CD4-positive, alpha-beta T cell treated with Interleukin-1 beta for 1 hour (primary cell): ENCODE measurements at regions not wholly inside any gene's neighbourhood (a gene's known extent, or its start where the extent isn't known, plus 50 kb on each side); places are given as distances from the start of the nearest gene placed in this dataset.
"Not testable (repeated sequence)": the region's sequence is repeated elsewhere in the genome, so short reads cannot be mapped to it uniquely, and the experiment has no call there.

ENCODE experiments used
- DNase-seq, 2 donors: peaks; one replicate each; pipeline ENCODE4 v3.0.0-alpha.2; 2020 to 2022

- no peak for DNase-seq
Measured at GRCh38 chr12:68387338-68387737, 55.2 kb upstream of the MDM1 start.

GRCh38 chr12:68389305-68389704, 57.1 kb upstream of the MDM1 start:
- no peak for DNase-seq

GRCh38 chr12:68391937-68392336, 59.8 kb upstream of the MDM1 start:
- DNase-seq = no peak

- DNase-seq = no peak
Measured at GRCh38 chr12:68392376-68392775, 60.2 kb upstream of the MDM1 start.

GRCh38 chr12:68393417-68393816, 61.3 kb upstream of the MDM1 start:
- no peak for DNase-seq

GRCh38 chr12:68397566-68398158, 65.5 kb upstream of the MDM1 start:
- no peak for DNase-seq

- DNase-seq = not testable (repeated sequence)
Measured at GRCh38 chr12:68398689-68399088, 66.5 kb upstream of the MDM1 start.

GRCh38 chr12:68400226-68400829, 68.2 kb upstream of the MDM1 start:
- DNase-seq = no peak

GRCh38 chr12:68402422-68402821, 70.3 kb upstream of the MDM1 start:
- DNase-seq = no peak

GRCh38 chr12:68403296-68403695, 71.1 kb upstream of the MDM1 start:
- DNase-seq = no peak

GRCh38 chr12:68403711-68404110, 71.5 kb upstream of the MDM1 start:
- DNase-seq = no peak

- no peak for DNase-seq
Measured at GRCh38 chr12:68405343-68405781, 73.2 kb upstream of the MDM1 start.

GRCh38 chr12:68406134-68406576, 74.0 kb upstream of the MDM1 start:
- peak in 1 of 2 donors; percentile 6 for DNase-seq

- DNase-seq = no peak
Measured at GRCh38 chr12:68406911-68407310, 74.7 kb upstream of the MDM1 start.

- DNase-seq = no peak
Measured at GRCh38 chr12:68410018-68410660, 78.0 kb upstream of the MDM1 start.

GRCh38 chr12:68411371-68411770, 79.2 kb upstream of the MDM1 start:
- no peak for DNase-seq

GRCh38 chr12:68414988-68415387, 82.8 kb upstream of the MDM1 start:
- DNase-seq = no peak

GRCh38 chr12:68416350-68416749, 84.2 kb upstream of the MDM1 start:
- no peak for DNase-seq

GRCh38 chr12:68416826-68417225, 84.7 kb upstream of the MDM1 start:
- no peak for DNase-seq

- DNase-seq = no peak
Measured at GRCh38 chr12:68418137-68418460, 85.9 kb upstream of the MDM1 start.

GRCh38 chr12:68420225-68421010, 88.3 kb upstream of the MDM1 start:
- DNase-seq = no peak

GRCh38 chr12:68422159-68422558, 90.0 kb upstream of the MDM1 start:
- no peak for DNase-seq

GRCh38 chr12:68422956-68423574, 90.9 kb upstream of the MDM1 start:
- no peak for DNase-seq
